HG03575 (cell line): ENCODE measurements at regions not wholly inside any gene's neighbourhood (a gene's known extent, or its start where the extent isn't known, plus 50 kb on each side); places are given as distances from the start of the nearest gene placed in this dataset.
"Not testable (repeated sequence)": the region's sequence is repeated elsewhere in the genome, so short reads cannot be mapped to it uniquely, and the experiment has no call there.

ENCODE experiments used
- ATAC-seq: cut with Tn5 transposase; IDR thresholded peaks from one replicate; pipeline ENCODE4 v1.9.1; 2021; ENCODE audit not compliant: unreplicated experiment, insufficient number of reproducible peaks, low FRiP score; ENCODE audit errors: extremely low read depth

DNA sequence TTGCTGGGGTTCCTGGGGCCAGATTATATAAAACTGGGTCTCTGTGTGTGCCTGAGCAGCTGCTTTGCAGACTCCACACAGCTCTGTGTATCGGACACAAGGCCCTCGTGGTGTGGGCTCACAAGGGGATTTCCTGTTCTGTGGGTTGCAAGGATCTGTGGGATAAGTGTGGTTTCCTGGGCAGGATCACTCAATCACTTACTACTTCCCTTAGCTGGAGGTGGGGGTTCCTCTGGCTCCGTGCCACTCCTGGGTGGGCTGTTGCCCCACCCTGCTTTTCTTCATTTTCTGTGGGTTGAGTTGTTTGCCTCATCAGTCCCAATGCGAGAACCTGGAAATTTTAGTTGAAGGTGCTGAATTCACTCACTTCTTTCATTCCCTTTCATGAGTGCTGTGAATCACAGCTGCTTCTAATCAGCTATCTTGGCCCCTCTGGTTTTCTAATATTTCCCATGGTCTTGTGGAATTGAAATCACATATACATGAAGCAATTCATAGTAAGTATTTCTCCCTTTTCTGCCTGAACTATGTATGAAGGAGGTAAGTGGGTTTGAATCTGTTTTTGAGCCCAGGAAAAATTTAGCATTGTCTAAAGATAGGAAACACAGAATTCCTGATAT, 196.3 kb downstream of the DCDC2C start:
- ATAC-seq, result no peak

DNA sequence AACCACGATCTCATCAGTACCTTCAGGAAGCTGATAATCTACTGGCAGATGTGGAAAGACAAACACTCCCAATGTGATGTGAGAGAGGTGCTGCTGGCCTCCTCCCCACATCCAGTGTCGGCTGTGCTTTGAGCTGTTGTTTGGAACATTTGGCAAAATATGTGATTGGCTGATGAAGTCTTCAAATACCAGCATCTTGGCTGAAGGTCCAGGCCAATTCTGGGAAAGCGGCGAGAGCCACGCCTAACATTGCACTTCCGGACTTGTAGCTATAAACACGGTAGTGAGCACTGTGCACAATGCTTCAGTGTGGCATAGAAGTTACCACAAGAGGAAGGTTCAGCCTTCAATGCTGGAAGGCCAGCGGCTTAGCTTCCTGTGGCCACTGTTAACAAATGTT, 198.8 kb downstream of the DCDC2C start:
- no peak for ATAC-seq

DNA sequence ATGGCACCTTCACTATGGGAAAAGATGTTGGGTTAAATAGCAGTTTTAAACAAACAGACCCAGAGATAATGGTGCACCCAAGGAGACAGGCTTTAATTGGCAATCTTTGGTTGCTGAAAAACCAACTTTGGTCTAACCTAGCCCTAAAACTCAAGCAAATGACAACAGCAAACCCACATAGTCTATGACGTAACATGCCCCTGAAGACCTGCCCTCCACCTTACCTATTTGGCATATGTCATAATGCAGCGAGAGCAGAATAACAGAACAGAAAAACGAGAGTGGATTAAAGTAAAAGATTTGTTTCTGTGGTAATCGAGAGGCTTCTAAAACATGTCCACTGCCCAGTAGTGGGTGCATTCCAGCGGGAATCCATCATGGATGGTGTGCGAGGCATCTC, 200.7 kb downstream of the DCDC2C start:
- no peak for ATAC-seq

DNA sequence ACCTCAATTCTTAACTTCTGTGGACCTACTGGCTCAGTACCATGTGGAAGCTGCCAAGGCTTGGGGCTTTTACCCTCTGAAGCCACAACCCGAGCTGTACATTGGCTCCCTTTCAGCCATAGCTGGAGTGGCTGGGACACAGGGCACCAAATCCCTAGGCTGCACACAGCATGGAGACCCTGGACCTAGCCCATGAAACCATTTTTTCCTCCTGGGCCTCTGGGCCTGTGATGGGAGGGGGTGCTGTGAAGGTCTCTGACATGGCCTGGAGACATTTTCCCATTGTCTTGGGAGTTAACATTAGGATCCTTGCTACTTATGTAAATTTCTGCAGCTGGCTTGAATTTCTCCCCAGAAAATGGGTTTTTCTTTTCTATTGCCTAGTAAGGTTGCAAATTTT, 205.1 kb downstream of the DCDC2C start:
- not testable (repeated sequence) for ATAC-seq

DNA sequence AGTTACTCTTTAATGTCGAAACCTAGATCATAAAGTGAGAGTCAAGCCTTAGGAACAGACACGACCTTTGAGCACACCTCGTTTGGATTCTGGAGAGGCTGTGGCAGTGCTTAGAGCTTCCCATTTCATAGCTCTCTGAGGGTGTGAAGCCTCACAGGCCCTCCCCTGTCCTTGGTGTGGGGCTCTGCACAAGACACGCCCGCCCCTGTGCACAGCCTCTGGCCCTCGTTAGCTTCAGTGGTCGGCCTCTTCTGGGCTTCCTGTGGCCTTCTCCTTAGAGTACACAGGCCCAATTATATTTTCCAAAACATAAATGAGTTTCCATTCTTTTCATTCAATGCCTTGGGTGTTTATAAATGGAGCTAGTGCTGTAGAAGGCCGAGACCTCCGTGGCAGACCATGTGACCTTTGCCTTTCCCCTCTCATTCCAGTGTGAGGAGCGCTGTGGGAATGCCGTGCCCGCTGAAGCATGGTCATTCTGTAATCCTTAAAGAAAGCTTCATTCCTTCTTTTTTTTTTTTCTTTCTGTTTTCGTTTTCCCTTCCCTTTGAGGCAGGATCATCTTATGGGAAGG, 208.6 kb downstream of the DCDC2C start:
- no peak for ATAC-seq

DNA sequence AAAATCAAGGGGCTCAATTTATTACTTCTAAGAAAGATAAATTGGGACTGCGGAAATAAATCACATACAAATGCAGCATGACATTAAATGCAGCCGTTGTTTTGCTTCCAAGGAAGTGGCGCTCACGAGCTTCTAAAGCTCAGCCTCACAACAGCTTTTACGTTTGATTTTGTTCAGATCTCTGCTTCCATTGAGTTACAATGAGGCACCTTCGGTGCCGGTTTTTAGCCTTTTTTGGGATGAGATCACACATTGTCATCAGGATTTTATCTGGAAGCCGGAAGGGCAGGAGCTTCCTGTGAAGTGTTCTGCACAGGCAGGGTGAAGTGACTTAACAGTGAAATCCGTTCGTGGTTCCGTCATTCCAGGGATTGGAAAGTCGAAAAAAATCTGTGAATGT, 209.8 kb downstream of the DCDC2C start:
- no peak for ATAC-seq

DNA sequence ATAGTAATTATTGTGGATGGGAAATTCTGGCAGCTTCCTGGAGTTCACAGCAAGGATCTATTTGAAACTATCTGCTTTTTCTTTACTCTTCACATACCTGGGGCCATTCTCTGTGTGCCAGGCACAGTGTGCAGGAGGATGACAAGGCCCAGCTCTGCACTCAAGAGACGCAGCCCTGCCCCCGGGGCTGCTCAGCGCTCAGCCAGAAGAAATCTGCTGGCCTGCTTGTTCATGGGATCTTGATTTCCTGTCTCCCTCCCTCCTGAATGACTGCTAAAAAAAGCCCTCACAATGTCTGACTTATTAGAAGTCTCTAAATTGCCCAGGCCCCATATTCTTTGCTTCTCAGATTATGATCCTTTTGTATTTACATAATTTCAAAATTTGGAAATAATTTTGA, 210.9 kb downstream of the DCDC2C start:
- no peak for ATAC-seq

DNA sequence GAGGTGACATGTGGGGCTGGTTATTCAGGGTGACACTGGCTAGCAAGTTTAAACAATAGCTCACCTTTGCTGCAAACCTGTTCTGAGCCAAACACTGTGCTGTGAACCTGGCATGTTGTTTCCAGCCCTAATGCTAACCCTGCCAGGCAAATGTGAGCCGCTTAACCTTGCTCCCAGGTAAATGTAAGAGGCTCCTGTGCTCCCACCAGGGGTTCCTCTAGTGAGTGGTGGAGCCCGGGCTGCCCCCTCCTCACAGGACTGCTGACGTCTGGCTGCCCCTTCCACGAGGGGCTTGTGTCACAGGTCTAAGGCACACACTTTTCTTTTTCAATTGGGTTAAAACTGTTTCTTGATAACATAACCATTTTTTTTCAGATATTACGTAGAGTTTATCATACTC, 223.7 kb downstream of the DCDC2C start:
- ATAC-seq, result no peak

DNA sequence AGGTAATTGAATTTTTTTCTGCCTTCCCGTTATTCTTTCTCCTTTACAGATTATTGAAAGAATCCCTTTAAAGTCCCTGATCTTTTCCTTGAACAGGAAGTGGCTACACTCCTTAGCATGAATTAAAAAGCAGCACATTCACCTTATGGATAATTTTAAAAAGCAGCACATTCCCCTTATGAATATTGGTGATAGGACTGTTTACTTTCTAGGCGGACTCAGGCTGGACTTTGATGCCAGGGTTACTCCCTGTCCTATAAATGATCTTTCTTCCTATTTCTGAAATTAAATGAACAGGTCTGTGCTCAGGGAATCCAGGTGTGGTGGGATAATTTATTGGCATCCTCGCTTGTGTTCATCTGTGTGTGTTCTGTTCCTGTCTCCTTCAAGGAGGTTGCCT, 226.0 kb downstream of the DCDC2C start:
- no peak for ATAC-seq

DNA sequence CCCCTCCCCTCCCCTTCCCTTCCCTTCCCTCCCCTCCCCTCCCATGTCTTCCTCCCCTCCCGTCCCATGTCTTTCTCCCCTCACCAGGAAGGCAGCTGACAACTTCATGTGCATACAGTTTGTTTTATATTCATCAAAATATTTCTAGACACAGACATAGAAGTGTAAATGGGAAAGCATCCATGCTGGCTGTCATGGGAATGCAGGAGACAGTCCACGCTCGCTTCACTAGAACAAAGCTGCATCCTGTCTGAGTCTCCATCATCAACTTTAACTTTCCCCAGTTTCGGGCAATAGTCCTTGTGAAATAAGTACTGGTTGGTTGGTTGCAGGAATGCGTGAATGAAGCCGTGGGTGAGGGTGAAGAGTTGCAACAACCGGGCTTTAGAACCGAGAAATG, 226.9 kb downstream of the DCDC2C start:
- no peak for ATAC-seq

DNA sequence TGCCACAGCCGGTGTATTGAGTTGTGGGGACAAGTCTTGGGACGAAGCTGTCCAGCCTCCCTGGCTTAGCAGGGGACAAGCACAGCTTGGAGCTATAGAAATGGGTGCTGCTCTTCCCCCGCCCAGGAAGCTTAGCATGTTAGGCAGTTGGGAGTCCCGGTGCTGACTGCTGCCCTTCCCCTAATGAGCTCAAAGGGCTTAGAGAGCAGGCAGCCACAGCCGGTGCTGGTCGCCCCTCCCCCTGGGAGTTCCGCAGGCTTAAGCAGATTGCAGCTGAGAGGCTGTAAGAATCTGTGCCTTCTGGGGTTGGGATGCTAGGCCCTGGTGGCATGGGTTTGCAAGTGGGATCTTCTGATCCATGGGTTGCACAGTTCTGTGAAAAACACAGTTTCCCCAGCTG, 237.3 kb downstream of the DCDC2C start:
- no peak for ATAC-seq

DNA sequence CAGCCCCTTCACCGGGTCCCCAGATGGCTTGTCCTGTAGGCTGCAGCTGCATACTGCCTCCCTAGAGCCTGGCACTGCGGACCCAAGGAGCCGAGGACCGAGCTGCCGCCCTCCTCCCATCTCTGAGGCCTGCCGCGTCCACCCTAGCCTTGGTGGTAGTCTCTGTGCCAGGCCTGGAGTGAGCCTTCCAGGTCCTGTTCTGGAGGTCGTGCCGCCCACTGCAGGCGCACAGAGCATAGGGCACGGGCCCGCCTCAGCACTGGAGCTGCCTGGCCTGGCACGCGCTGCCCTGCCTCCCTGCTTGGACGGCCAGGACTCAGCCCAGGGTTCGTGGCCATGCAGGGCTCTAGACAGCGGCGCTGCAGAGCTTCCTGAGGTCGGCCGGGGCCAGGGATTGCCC, 239.5 kb downstream of the DCDC2C start:
- ATAC-seq, result no peak

DNA sequence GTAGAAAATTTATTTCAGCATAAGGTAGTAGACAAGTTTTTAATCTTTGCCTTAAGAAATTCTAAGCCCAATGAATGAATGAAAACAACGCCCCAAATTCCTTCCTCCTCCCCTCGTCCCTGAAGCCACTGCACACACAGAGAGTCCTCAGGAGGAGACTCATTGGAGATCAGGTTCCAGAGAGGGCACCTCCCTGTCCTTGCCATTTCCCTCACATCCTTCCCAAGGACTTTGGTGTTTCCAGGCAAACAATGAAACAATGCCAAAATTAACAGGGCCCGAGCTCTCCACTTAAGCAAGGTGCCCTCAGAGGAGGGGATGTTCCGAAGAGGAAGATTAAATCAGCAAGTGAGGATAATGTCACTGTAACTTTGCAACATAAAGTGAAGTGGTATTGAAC, 240.7 kb downstream of the DCDC2C start:
- ATAC-seq, result no peak

DNA sequence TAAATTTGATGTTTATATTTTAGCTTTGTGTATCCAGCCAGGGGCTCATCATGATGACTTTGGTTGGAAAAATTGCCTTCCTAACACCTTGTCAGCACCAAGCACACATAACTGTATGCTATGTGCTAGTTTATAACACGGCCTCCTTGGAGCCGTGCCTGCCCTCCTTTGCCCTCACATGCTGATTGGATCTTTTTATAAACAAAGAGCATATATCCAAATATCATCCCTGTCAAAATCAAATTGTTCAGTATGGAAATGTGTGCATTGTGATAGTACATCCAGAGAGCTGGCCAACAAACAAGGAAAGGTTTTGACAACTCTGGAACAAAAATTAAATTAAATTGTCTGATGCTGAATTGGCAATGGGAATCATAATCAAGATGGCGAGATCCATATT, 241.5 kb downstream of the DCDC2C start:
- ATAC-seq, result no peak

DNA sequence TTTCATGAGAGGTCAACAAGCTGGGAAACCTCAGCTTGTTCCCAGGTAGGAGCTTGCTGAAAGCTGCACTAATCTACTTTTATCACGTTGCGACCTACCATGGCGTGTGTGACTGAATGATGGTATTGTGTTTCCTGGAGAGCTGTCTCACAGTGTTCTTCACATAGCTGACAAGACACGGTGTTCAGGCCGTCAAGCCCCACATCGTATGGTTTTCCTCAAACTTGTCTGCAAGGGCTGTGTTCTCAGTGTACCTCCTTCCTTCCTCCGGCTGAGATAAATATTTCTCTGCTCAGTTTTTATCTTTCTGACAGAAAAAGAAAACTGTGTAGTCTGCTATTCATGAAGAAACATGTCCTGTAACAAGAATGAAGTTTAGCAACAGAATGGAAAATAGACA, 244.8 kb downstream of the DCDC2C start:
- ATAC-seq, result no peak

DNA sequence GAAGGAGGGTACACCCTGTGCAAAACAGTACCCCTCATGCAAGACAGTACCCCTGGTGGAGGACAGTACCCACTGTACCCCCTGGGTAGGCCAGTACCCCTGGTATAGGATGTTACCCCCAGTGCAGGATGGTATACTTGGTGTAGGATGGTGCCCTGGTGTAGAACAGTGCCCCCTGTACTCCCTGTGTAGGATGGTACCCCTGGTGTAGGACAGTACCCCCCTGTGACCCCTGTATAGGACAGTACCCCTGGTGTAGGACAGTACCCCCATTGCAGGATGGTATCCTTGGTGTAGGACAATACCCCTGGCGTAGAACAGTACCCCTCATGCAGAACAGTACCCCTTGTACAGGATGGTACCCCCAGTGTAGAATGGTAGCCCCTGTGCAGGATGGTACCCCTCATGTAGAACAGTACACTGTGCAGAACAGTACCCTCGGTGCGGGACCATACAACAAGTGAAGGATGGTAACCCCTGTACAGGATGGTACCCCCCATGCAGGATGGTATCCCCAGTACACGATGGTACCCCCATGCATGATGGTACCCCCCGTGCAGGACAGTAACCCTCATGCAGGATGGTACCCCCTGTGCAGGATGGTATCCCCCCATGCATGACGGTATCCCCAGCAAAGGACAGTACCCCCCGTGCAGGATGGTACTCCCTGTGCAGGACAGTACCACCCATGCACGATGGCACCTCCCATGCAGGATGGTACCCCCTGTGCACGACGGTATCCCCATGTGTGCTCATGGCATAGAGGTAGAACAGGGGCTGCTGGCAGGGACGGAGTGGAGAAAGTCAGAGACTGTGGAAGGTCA, 248.0 kb downstream of the DCDC2C start:
- ATAC-seq, result no peak

DNA sequence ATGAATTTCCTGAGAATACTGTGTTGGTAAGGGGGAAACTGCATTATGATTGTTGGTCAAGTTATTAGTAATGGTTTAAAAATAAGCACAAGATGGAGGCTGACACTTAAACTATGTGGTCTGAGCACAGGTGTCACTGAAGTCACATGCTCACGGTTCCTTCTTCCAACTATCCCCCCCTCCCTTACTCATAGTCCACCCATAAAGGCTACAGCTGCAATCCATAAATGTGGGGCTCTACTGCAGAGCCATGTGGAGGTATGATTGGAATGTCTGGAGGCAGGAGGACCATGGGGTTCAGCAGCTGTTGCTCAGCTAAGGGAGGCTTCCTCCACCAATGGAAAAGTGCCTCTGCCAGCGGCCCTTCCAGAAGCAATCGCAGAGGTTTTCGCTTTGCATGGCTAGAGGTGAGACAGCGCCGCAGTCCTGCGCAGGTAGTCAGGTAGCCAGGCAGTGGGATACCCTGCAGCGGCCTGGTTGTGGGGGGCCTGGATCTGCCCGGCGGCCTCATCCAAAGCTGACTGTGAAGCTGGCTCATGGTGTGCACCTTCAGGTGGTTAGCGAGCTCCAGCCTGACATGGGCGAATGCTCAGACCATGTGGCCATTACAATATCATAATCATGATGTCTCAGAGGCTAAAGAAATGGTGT, 249.6 kb downstream of the DCDC2C start:
- no peak for ATAC-seq

DNA sequence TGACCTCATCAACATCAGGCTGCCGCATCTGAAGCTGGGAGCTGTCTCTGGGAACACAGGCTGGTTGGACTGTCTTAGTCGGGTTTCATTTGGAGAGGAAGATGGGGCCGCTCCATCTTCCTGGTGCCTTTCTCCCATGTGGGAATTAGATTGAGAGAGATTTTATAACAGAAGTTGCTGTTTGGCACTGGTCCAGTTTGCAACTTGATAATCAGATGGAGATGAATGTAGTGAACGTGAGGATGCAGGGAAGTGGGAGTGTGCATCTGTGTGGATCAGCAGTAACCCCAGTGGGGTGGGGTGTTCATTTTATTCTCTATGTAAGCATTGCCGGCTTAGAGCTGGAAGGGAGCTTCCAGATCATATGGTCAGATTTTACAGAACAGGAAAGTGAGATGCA, 250.9 kb downstream of the DCDC2C start:
- no peak for ATAC-seq

DNA sequence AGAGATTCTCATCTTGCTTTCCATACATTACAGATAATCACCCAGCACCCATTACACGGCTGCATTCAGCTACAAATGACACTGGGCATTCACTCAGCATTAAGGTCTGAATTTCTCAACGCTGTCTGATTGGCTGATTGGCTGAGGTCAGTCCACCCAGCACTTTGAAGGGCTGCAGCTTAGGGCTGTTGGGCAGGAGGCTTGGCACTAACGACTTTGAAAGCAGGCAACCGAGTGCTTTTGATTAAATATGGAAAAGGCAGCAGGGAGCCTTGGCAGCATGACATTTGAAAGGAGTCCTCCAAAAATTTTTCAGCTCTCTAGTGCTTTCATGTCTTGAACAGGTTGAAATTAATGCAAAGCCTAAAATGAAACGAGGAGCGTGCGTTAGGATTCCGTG, 253.0 kb downstream of the DCDC2C start:
- ATAC-seq, result no peak

DNA sequence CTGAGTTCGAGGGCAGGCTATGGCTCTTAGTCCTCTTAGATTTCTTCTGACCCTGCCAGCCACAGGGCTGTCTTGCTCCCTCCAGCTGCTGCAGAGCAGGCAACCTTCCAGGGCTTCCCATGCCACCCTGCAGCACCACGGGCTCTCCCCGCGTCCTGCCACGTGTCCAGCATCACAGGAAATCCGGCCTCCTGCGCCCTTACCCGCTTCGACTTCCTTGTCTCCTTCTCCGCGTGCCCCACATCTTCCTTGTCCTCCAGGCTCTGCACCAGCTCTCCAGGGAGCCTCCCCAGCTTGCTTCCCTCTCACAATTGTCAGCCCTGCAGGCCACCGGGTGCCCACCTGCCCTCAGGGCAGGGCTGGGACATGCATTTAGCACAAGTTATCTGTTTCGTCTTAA, 253.5 kb downstream of the DCDC2C start:
- ATAC-seq, result no peak
